Myocyte (in vitro differentiated cells): ENCODE measurements at regions not wholly inside any gene's neighbourhood (a gene's known extent, or its start where the extent isn't known, plus 50 kb on each side); places are given as distances from the start of the nearest gene placed in this dataset.
"Not testable (repeated sequence)": the region's sequence is repeated elsewhere in the genome, so short reads cannot be mapped to it uniquely, and the experiment has no call there.

Experiments
- DNase-seq: peaks from one replicate; pipeline ENCODE4 v3.0.0-alpha.2; 2012; ENCODE audit warnings: low read depth

GRCh38 chr7:16098058-16098457, 323.3 kb downstream of the CRPPA start:
- no peak for DNase-seq

GRCh38 chr7:16095171-16095950, 326.0 kb downstream of the CRPPA start:
- DNase-seq = peak; percentile 23

DNA sequence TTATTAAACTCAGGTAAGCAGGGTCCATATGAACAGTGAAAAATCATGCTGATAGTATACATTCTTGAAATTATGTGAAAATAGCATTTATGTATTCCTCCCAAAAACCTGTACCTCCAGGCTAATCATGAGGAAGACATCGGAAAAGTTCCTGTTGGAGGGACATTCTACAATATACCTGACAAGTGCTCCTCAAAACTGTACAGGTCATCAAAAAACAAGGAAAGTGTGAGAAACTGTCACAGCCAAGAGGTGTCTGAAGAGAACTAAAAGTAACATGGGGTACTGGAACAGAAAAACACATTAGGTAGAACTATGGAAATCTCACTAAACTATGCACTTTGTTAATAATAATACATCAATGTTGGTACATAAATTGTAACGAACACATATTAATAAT, 326.7 kb downstream of the CRPPA start:
- DNase-seq = no peak

GRCh38 chr7:16092711-16093110, 328.6 kb downstream of the CRPPA start:
- DNase-seq = no peak

- DNase-seq = peak; percentile 12
Measured at GRCh38 chr7:16091701-16092310, 329.5 kb downstream of the CRPPA start.

DNA sequence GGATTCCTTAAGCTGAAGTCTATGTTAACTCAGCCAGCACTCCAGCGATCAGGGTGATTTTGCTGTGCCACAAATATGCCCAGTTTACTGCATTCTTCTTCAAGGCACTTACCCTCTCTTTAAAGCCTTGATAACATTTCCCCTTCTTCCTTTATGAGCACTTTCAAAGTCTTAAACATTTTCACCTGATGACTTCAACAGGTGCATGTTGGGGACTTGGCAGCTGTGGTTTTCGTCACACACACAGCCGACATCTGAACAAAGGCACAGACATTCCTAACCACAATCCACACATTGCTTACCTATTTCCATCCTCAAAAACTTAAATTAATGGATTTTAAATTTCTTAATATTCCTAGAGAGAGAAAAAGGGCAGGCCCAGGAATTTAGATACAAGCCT, 331.5 kb downstream of the CRPPA start:
- peak; percentile 49 for DNase-seq

- DNase-seq = no peak
Measured at GRCh38 chr7:16089191-16089590, 332.1 kb downstream of the CRPPA start.

DNA sequence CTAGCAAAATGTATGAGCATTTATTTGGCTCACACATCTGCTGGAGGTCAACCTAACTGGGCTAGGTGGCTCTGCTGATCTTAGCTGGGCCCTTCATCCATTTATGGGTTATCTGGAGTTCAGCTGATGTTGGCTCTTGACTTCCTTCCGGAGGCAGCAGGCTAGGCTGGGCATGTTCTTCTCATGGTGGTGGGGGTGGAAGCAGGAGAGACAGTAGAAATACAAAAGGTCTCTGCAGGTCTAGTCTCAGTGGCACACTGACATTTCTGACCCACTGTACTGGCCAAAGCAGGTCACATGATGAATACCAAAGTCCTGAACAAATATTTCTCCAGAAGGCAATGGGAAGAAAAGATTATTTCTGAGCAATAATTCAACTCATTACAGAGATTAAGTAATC, 334.6 kb downstream of the CRPPA start:
- no peak for DNase-seq

- DNase-seq = not testable (repeated sequence)
Measured at GRCh38 chr7:16085780-16086179, 335.6 kb downstream of the CRPPA start.

DNA sequence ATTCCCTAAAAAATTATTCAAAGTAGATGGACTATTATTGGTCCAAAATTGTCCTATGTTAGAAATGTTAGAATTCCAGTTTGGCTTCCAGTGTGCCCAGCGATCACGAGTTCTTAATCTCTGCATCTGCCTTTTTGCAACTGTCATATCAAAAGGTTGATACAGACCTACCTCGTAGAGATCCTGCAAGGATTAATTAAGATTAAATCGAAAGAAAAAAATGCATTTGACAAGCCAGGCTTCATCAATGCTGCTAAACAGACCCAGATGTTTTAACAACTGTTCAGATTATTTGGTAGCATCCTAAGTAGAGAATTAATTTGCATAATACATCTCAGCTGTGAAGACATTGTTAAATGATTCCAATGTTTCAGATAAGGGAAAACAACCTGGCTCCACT, 336.5 kb downstream of the CRPPA start:
- DNase-seq = no peak

DNA sequence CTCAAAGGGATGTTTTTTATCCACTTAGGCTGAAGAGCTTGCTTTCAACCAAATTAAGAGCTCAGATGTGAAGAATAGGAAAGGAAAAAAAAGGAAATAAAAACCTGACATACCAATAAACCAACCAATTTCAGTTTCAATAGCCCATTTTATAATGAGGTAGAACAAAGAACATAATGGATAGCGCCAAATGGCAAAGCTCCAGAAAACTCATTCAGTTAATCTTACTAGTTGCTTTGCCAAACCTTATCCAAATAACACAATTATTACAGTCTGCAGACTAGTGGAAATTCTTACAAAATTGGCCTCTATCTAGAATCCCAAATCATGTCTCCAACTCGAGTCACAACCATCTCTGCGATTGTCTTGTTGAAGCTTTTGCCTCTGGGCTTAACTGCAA, 337.0 kb downstream of the CRPPA start:
- no peak for DNase-seq

DNA sequence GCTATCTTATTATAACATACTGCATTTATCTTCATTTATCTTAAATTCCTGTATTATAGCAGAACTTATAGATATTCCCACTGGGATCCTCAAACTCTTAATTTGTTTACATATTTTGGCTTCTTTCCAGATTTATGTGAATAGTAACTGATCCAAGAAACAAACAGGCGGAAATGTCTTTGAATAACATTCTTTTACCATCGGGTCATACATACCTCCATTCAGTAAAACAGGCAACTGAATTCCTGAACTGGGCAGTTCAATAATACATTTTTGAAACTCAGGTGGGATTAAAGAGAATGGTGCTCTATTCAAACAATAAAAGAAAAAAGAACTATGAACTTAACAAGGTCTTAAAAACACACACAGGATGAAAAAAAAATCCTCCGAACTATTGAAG, 337.4 kb downstream of the CRPPA start:
- no peak for DNase-seq

GRCh38 chr7:16080131-16080530, 341.2 kb downstream of the CRPPA start:
- no peak for DNase-seq

GRCh38 chr7:16079723-16080122, 341.6 kb downstream of the CRPPA start:
- no peak for DNase-seq

DNA sequence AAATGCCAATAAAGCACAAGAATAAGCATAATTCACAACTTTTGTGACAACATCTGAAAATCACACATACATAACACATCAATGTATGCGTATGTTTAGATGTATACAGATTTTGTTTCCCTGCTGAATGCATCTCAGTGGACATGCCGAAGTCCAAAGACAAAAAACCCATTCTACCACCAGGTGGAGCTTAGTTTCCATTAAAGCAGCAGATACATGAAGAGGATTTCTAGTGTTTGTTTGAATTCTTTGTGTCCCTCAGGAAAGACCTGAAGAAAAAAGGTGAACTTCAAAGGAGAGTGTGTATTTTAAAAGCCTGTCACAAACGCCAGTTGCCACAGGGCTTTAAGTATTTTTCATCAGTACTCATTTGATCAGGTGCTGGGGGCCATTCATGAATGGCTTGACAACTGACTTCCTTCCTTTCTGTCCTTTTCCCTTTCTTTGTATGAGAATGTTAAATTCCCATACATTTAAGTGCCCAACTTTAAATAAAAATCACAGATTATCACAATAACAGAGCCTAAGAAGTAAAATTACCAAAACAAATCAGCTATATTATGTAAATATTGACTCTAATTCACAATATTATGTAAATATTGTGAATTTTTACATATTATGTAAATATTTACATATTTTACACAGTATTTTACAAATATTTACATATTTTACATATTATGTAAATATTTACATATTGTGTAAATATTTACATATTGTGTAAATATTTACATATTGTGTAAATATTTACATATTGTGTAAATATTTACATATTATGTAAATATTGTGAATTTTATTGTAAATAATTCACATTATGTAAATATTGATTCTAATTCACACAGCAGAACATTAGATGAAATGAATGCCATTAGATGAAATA, 343.0 kb downstream of the CRPPA start:
- DNase-seq = peak; percentile 83

- peak; percentile 82 for DNase-seq
Measured at GRCh38 chr7:16071246-16071857, 350.0 kb downstream of the CRPPA start.

GRCh38 chr7:16070806-16071205, 350.5 kb downstream of the CRPPA start:
- DNase-seq = no peak

- DNase-seq = no peak
Measured at GRCh38 chr7:16069998-16070397, 351.3 kb downstream of the CRPPA start.

DNA sequence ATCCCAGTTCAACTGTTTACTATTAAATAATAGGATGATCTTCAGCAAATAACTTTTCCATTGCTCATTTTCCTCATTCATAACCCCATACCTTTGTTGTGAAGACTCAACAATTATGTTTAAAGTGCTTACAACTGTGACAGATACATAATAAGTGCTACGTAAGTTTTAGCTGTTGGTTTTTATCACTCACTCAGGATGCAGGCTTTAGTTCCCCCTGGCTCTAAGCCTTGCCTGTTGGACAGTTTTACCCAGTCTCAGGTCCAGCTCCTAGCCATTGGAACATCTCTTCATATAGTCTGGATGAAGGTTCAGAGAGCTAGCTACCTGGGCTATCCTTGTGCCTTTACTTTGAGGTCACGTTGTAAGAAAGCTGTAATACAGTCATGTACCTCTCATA, 353.2 kb downstream of the CRPPA start:
- no peak for DNase-seq

GRCh38 chr7:16067711-16068110, 353.6 kb downstream of the CRPPA start:
- peak; percentile 92 for DNase-seq

DNA sequence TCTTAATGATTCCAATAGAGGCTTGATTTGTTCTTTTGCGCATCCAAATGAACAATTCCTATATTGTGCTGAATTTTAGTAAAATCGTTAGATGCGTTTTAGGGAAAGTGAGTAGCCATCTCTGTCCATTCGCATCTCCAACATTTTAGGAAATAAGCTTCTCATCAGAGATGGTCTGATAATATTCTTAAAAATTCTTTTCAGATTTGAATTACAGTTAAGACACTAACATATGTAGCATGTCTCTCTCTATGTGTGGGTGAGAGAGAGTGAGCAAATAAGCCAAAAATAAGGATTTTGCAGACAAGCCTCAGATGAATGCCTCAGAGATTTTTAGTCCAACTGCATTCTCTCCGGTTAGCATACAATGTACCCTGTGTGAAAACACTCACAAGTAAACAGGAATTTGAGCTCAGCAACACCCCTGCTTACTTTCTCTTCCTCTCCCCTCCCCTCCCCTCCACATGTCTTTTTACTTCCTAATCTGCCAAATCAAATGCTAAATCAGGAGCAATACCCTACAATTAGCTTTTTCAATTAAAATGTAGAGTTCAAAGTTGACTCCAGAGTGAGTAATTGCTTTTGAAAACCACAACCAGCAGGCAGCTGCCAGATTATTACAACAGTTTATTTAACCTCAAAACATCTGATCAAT, 354.4 kb downstream of the CRPPA start:
- DNase-seq = peak; percentile 61
